ENCODE measurements at regions not wholly inside any gene's neighbourhood (a gene's known extent, or its start where the extent isn't known, plus 50 kb on each side); places are given as distances from the start of the nearest gene placed in this dataset.
"Not testable (repeated sequence)": the region's sequence is repeated elsewhere in the genome, so short reads cannot be mapped to it uniquely, and the experiment has no call there.

DNA sequence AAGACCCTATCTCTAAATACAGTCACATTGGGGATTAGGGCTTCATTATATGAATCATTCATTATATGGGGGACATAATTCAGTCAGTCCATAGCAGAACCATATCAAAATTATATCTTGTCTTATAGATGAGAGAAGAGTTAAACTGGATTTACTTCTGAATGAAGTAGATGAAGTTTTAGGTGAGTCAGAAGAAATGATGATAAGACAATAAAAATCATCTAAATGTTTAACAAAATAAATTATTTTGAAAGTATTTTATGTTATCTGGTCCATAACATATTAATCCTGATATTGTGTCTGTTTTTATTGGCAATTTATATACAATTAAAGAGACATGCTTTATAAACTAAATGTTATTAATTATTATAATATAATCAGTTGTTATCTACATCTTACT is 76.9 kb upstream of the EFCAB3 start:
- H3K4me1 ChIP-seq, result no peaks in the 10 kb centered on the region
- DNase-seq (ENCODE audit: low spot score in 2 of 2), result no peak
- H3K27me3 ChIP-seq, result no peaks in the 10 kb centered on the region
- no peaks in the 10 kb centered on the region for H3K36me3 ChIP-seq
- no peak overlapping the region for H3K27ac ChIP-seq
- H3K9me3 ChIP-seq, result no peaks in the 10 kb centered on the region
- no peak overlapping the region for H3K4me3 ChIP-seq
- TF ChIP-seq POLR2AphosphoS5 (IDR thresholded peaks at IDR 0.05), result no peak
- TF ChIP-seq, protein P1, sequence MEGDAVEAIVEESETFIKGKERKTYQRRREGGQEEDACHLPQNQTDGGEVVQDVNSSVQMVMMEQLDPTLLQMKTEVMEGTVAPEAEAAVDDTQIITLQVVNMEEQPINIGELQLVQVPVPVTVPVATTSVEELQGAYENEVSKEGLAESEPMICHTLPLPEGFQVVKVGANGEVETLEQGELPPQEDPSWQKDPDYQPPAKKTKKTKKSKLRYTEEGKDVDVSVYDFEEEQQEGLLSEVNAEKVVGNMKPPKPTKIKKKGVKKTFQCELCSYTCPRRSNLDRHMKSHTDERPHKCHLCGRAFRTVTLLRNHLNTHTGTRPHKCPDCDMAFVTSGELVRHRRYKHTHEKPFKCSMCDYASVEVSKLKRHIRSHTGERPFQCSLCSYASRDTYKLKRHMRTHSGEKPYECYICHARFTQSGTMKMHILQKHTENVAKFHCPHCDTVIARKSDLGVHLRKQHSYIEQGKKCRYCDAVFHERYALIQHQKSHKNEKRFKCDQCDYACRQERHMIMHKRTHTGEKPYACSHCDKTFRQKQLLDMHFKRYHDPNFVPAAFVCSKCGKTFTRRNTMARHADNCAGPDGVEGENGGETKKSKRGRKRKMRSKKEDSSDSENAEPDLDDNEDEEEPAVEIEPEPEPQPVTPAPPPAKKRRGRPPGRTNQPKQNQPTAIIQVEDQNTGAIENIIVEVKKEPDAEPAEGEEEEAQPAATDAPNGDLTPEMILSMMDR (IDR thresholded peaks at IDR 0.05), result no peak
- TF ChIP-seq POLR2A (IDR thresholded peaks at IDR 0.05), result no peak
- no peak for TF ChIP-seq EP300 (IDR thresholded peaks at IDR 0.05)

DNA sequence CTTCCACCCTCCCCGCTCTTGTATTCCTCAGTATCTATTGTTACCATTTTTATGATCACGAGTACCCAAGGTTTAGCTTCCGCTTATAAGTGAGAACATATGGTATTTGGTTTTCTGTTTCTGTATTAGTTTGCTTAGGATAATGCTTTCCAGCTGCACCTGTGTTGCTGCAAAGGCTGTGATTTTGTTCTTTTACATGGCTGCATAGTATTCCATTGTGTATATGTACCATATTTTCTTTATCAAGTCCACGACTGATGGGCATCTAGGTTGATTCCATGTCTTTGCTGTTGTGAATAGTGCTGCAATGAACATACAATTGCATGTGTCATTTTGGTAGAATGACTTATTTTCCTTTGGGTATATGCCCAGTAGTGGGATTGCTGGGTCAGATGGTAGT is 79.7 kb upstream of the EFCAB3 start:
- no peak for TF ChIP-seq EP300 (IDR thresholded peaks at IDR 0.05)
- TF ChIP-seq, protein P1 (IDR thresholded peaks at IDR 0.05), result no peak
- no peak for TF ChIP-seq POLR2AphosphoS5 (IDR thresholded peaks at IDR 0.05)
- no peak for TF ChIP-seq POLR2A (IDR thresholded peaks at IDR 0.05)
- no peak overlapping the region for H3K27ac ChIP-seq
- DNase-seq (ENCODE audit: low spot score in 2 of 2), result no peak
- no peaks in the 10 kb centered on the region for H3K36me3 ChIP-seq
- H3K4me1 ChIP-seq, result no peaks in the 10 kb centered on the region
- no peaks in the 10 kb centered on the region for H3K9me3 ChIP-seq
- no peaks in the 10 kb centered on the region for H3K27me3 ChIP-seq
- WGBS, result 90% methylated on average over 4 of the region's 4 CpGs
- H3K4me3 ChIP-seq, result no peak overlapping the region

DNA sequence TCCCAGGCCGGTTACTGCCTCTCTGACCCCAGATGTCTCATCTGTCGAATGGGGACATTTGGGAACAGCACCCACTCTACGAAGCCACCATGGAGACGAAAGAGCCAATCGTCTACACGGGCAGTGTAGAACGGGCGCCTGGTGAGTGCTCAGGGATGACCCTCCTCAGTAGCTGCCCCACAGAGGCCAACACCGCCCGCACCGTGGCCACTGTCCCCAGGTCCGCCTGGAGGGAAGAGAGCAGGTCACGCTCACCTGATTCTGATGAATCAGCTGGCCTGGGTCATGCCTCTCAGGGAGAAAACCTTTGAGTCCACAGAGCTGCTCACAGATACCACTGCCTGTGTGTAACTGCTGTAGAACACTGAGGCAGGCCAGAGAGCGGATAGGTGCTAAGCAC is 105.1 kb upstream of the EFCAB3 start:
- H3K9me3 ChIP-seq; H3K27me3 ChIP-seq; H3K36me3 ChIP-seq; DNase-seq (ENCODE audit: low spot score in 2 of 2); H3K27ac ChIP-seq; H3K4me3 ChIP-seq; H3K4me1 ChIP-seq: not testable (repeated sequence)
- WGBS, result no CpG with 5 or more reads among the region's 14 CpGs

DNA sequence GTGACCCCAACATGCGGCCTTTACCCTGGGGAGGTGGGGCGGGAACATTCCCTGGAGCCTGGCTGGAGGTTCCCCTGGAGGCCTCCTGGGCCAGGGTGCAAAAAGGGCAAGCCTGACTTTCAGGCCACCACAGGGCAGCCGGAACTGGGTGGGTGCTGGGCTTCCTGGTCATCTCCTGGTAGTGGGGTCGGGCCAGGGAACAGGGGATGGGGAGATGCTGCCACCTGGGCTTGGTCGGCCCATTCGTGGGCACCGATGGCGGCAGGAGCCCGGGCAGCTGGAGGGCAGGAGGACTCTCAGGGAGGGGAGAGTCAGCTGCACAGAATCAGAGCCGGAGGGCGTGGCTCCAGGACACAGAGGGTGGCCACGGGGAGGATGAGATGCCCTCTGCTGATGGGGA is 112.0 kb upstream of the EFCAB3 start:
- WGBS, result 94% methylated on average over 8 of the region's 12 CpGs
- not testable (repeated sequence) for H3K36me3 ChIP-seq; H3K4me3 ChIP-seq; H3K4me1 ChIP-seq; H3K27me3 ChIP-seq; DNase-seq (ENCODE audit: low spot score in 2 of 2); H3K9me3 ChIP-seq; H3K27ac ChIP-seq

DNA sequence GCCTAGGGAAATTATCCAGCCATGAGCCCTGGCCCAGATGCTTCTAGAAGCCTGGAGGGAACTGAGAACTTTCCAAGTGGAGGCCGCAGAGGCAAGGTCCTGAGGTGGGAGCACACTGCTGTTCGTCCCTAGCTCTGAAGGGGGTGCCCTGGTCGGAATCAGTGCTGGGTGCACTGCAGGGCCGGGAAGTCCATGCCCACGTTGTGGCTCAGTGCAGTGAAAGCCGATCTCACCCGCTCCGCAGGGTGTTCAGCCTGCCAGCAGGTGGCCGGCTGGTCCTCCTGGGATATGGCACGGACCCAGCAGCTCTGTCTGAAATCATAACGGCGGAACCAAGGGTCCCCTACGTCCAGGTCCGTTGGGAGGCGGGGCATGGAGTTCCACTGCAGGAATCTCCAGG is 115.4 kb upstream of the EFCAB3 start:
- not testable (repeated sequence) for H3K36me3 ChIP-seq; H3K27ac ChIP-seq; DNase-seq (ENCODE audit: low spot score in 2 of 2); H3K9me3 ChIP-seq; H3K4me1 ChIP-seq; H3K4me3 ChIP-seq; H3K27me3 ChIP-seq
- no CpG with 5 or more reads among the region's 15 CpGs for WGBS

DNA sequence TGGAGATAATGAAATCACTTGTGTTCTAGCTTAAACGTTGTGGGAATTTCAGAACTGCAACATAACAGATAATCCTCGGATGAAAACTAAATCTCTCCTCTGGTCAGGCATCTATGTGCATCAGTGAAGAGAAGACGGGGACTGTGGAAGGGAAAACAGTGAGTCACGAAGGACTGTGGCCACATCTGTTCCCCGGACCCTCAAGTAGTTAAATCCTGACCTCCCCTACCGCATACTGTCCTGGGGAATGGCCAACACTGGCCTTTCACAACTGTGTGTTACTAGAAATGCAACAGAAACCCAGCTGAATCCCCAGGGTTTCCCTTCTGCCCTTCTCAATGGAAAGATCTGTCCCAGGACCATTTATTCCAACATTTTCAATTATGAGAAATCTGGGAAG is 124.6 kb upstream of the EFCAB3 start:
- not testable (repeated sequence) for H3K36me3 ChIP-seq; H3K27ac ChIP-seq; H3K27me3 ChIP-seq; H3K4me3 ChIP-seq; H3K4me1 ChIP-seq; DNase-seq (ENCODE audit: low spot score in 2 of 2); H3K9me3 ChIP-seq
- WGBS, result 59% methylated on average over 6 of the region's 6 CpGs

DNA sequence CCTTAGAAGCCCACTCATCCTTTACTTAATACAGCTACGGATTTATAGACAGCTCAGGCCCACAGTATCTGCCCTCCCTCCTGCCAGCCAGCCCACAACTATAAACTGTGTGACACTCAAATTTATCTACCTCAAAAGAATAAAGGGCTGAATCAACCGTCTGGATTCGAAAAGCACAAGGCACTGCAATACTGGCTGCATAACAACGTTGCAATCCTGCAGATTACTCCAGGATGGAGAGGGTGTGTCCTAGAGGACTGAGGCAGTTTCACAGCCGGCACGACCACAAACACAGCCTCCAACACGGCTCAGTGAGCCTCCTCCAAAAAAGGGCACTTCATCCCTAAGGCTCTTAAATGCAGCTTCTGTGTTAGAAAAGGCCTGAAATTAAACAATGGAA is 138.3 kb upstream of the EFCAB3 start:
- H3K4me1 ChIP-seq; DNase-seq (ENCODE audit: low spot score in 2 of 2); H3K4me3 ChIP-seq; H3K36me3 ChIP-seq; H3K27ac ChIP-seq; H3K9me3 ChIP-seq; H3K27me3 ChIP-seq: not testable (repeated sequence)
- WGBS, result 23% methylated on average over 7 of the region's 7 CpGs

DNA sequence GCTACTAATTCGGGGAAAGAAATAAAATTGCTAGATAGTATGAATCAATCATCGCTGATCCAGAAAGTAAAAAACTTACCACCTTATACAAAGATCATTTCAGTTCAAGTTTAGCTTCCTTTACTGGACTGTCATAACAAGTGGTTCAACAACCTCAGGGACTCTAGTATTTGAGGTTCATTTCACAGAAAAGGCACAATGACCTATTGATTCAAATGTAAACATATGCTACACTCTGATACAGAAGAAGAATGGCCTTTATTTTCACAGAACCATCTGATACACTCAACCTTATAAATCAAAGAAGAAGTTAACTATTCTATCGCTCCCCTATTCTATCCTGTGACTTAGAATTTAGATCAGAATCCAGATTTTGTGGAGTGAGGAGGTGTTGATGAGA is 140.8 kb upstream of the EFCAB3 start:
- not testable (repeated sequence) for H3K4me3 ChIP-seq; H3K27me3 ChIP-seq; DNase-seq (ENCODE audit: low spot score in 2 of 2); H3K9me3 ChIP-seq; H3K4me1 ChIP-seq; H3K27ac ChIP-seq; H3K36me3 ChIP-seq
- WGBS, result 75% methylated on average over 3 of the region's 3 CpGs

DNA sequence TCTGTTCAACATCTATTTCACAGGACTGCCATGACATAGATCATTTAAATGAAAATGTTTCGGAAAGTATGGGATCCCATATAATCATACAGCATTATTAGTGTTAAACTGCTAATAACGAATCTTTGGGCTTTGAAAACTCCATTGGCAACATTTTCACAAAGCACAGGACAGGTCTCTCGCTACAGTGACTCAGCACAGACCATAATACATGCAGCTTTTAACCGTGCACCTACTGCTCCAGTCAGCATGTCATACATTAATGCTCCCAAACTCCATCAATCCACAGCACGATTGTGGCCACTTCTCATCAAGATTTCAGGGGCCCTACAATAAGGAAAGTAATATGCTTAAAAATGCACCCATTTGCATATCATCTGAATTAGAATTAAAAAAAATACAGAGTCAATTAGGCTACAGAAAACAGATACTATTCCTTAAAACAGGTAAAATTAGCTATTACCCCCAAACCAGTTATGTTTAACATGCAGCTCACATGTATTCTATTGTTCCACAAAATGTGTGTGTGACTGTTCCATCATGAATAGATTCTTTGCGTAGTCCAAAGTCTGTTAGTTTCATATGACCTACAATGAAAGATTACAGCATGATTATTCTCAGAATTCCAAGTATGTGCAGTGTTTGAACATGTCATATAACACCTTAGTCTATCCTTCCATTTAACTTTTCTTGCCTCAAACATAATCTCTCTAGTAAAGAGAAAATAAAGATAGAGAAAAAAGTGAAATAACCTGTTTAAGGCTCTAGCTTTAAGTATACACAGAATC is 141.6 kb upstream of the EFCAB3 start:
- not testable (repeated sequence) for H3K4me3 ChIP-seq; H3K36me3 ChIP-seq; H3K9me3 ChIP-seq; DNase-seq (ENCODE audit: low spot score in 2 of 2); H3K27me3 ChIP-seq; H3K4me1 ChIP-seq; H3K27ac ChIP-seq
- 67% methylated on average over 6 of the region's 6 CpGs for WGBS

DNA sequence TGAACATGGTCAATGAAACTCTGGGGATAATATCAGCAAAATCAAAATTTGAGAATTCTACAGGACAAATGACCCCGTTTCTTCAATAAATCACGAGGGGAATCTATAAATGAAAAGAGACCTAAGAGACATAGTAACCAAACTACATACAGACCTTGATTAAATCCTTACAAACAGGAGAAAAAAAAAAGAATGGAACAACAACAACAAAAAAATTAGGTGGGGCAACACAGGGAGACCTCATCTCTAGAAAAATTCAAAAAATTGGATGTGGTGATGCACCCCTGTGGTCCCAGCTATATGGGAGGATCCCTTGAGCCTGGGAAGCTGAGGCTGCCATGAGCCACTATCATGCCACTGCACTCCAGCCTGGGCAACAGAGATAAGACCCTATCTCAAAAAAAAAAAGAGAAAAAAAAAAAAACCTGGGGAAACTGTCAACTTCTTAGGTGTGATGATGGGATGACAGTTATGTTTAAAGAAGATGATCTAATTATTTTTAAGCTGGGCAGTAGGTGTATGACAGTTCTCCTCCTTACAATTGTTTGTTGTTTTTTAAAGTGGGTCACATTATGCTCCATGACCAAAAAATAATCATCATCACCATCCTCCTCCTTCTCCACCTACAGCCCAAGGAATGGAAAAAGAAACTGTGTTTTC is 146.4 kb upstream of the EFCAB3 start:
- H3K4me3 ChIP-seq; DNase-seq (ENCODE audit: low spot score in 2 of 2); H3K9me3 ChIP-seq; H3K27me3 ChIP-seq; H3K4me1 ChIP-seq; H3K27ac ChIP-seq; H3K36me3 ChIP-seq: not testable (repeated sequence)
- 84% methylated on average over 2 of the region's 2 CpGs for WGBS

DNA sequence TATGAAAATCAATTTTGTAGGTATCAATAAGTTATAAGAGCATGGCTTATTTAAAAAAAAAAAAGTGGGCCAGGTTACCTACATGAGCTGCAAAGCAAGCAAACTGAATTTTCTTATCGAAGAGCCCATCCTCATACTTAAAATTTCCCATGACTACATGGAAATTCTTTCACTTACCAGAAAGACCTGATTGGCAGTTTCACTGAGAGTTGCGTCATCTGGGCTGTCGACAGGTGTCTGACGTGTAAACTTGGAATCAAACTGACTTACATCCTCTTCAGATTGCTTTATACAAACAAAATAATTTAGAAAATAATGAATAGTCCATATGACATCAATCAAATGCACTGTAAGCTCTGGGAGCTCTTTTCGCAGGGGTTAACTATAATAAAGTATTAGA is 149.1 kb upstream of the EFCAB3 start:
- not testable (repeated sequence) for H3K27me3 ChIP-seq

More for the DNA sequence above, 149.1 kb upstream of the EFCAB3 start:
- not testable (repeated sequence) for H3K4me1 ChIP-seq; H3K4me3 ChIP-seq; H3K36me3 ChIP-seq; H3K27ac ChIP-seq; DNase-seq (ENCODE audit: low spot score in 2 of 2); H3K9me3 ChIP-seq
- WGBS, result 65% methylated on average over 4 of the region's 5 CpGs

All from suprapubic skin (tissue), 4 donors.